ENCODE measurements at regions not wholly inside any gene's neighbourhood (a gene's known extent, or its start where the extent isn't known, plus 50 kb on each side); places are given as distances from the start of the nearest gene placed in this dataset.

DNA sequence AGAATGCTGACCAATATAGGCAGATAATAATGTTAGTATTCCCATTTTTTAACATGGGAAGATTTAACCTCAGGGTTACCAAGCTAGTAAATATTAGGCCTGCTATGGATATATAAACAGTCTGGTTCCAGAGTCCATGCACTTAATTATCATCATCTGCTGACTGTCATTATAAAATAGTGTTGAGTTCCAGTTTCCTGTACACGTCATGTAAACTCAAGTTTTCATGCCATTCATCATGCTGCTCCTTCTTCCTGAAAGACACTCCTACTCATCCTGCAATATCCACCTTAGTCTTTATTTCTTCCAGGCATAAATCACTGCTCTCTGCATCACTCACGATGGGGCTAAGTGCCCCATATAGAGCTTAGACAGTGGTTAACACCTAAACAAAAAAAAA is 420.8 kb upstream of the SPHKAP start:
- H3K79me2 ChIP-seq (ENCODE audit: insufficient read depth, low read length): no peaks in the 10 kb centered on the region
- H3K9me3 ChIP-seq (ENCODE audit: low read length): no peaks in the 10 kb centered on the region
- no peak overlapping the region for H3K9ac ChIP-seq (ENCODE audit: low read length)
- no peaks in the 10 kb centered on the region for H3K27me3 ChIP-seq (ENCODE audit: insufficient read depth, low read length)
- no peak overlapping the region for H3K27ac ChIP-seq (ENCODE audit: low read depth, low read length, poor library complexity, severe bottlenecking)
- TF ChIP-seq CTCF (IDR thresholded peaks at IDR 0.05; ENCODE audit: low read length): no peak
- no peak for TF ChIP-seq EZH2 (IDR thresholded peaks at IDR 0.05; ENCODE audit: borderline replicate concordance, low read length)
- no peaks in the 10 kb centered on the region for H3K9me2 ChIP-seq (ENCODE audit: low read depth, low read length)
- no peak overlapping the region for H3K4me3 ChIP-seq (ENCODE audit: low read depth, low read length, poor library complexity, severe bottlenecking)
- H2AFZ ChIP-seq (ENCODE audit: low read length): no peak overlapping the region
- H3K36me3 ChIP-seq (ENCODE audit: insufficient read depth, low read length): no peaks in the 10 kb centered on the region
- no peaks in the 10 kb centered on the region for H4K20me1 ChIP-seq (ENCODE audit: insufficient read depth, low read length)
- no peaks in the 10 kb centered on the region for H3F3A ChIP-seq (ENCODE audit: insufficient read depth, low read length)
- H3K4me2 ChIP-seq (ENCODE audit: low read length): no peak overlapping the region
- H3K4me1 ChIP-seq (ENCODE audit: insufficient read depth, low read length, severe bottlenecking): no peaks in the 10 kb centered on the region

DNA sequence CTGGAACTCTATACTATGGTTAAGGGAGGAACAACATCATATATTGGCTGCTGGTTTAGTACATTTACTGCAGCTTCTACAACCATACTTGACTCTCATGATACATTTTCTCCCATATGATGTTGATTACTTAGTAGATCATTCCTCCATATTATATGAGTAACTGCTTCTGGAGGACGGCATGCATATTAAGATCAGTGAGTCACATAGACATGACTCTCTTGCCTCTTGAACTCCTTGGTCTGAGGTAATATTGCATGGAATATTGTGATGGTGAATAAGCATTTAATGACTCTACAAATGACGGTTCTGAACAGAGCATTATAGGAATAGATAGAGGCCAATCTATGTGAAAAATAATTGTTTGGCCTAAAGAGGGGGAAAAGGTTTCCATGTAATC is 418.8 kb upstream of the SPHKAP start:
- Histone ChIP-seq H3K9ac (ENCODE audit: low read length) (no peak overlapping the region), H3K9me3 (ENCODE audit: low read length) (no peaks in the 10 kb centered on the region), H3K79me2 (ENCODE audit: insufficient read depth, low read length) (no peaks in the 10 kb centered on the region), H3K27ac (ENCODE audit: low read depth, low read length, poor library complexity, severe bottlenecking) (no peak overlapping the region), H3K36me3 (ENCODE audit: insufficient read depth, low read length) (no peaks in the 10 kb centered on the region), H3F3A (ENCODE audit: insufficient read depth, low read length) (no peaks in the 10 kb centered on the region), H3K4me3 (ENCODE audit: low read depth, low read length, poor library complexity, severe bottlenecking) (no peak overlapping the region), H3K9me2 (ENCODE audit: low read depth, low read length) (no peaks in the 10 kb centered on the region), H3K27me3 (ENCODE audit: insufficient read depth, low read length) (no peaks in the 10 kb centered on the region), H3K4me2 (ENCODE audit: low read length) (no peak overlapping the region), H3K4me1 (ENCODE audit: insufficient read depth, low read length, severe bottlenecking) (no peaks in the 10 kb centered on the region), H2AFZ (ENCODE audit: low read length) (no peak overlapping the region), H4K20me1 (ENCODE audit: insufficient read depth, low read length) (no peaks in the 10 kb centered on the region)
- TF ChIP-seq CTCF (IDR thresholded peaks at IDR 0.05; ENCODE audit: low read length) (no peak), EZH2 (IDR thresholded peaks at IDR 0.05; ENCODE audit: borderline replicate concordance, low read length) (no peak)

DNA sequence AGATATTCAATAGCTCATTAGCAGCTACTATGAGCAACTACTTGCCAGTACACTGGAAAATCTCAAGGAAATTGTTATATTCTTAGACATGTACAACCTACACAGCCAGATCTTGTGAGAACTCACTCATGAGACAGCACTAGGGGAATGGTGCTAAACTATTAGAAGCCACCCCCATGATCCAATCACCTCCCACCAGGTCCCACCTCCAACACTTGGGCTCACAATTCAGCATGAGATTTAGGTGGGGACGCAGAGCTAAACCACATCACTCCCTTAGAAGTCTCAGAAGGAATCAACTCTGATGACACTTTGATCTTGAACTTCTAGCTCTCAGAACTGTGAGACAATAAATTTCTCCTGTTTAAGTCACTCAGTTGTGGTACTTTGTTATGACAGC is 418.3 kb upstream of the SPHKAP start:
- Histone ChIP-seq H3K27me3 (ENCODE audit: insufficient read depth, low read length) (no peaks in the 10 kb centered on the region), H3K79me2 (ENCODE audit: insufficient read depth, low read length) (no peaks in the 10 kb centered on the region), H3K9me3 (ENCODE audit: low read length) (no peaks in the 10 kb centered on the region), H3K36me3 (ENCODE audit: insufficient read depth, low read length) (no peaks in the 10 kb centered on the region), H2AFZ (ENCODE audit: low read length) (no peak overlapping the region), H3K9me2 (ENCODE audit: low read depth, low read length) (no peaks in the 10 kb centered on the region), H3F3A (ENCODE audit: insufficient read depth, low read length) (no peaks in the 10 kb centered on the region), H3K9ac (ENCODE audit: low read length) (no peak overlapping the region), H3K4me2 (ENCODE audit: low read length) (no peak overlapping the region), H4K20me1 (ENCODE audit: insufficient read depth, low read length) (no peaks in the 10 kb centered on the region), H3K4me3 (ENCODE audit: low read depth, low read length, poor library complexity, severe bottlenecking) (no peak overlapping the region), H3K4me1 (ENCODE audit: insufficient read depth, low read length, severe bottlenecking) (no peaks in the 10 kb centered on the region), H3K27ac (ENCODE audit: low read depth, low read length, poor library complexity, severe bottlenecking) (no peak overlapping the region)
- TF ChIP-seq EZH2 (IDR thresholded peaks at IDR 0.05; ENCODE audit: borderline replicate concordance, low read length): no peak
- no peak for TF ChIP-seq CTCF (IDR thresholded peaks at IDR 0.05; ENCODE audit: low read length)
